Testis (tissue), 2 donors: ENCODE measurements at regions not wholly inside any gene's neighbourhood (a gene's known extent, or its start where the extent isn't known, plus 50 kb on each side); places are given as distances from the start of the nearest gene placed in this dataset.

Source experiments
- CTCF ChIP-seq, 3 experiments: fragments of 450-650 bp in 2 of 3; fragments of 200-600 bp in 1 of 3; sonication (generic) in 1 of 3; IDR thresholded peaks; one replicate each; pipeline ENCODE4 v1.5.1; 2016 to 2019; ENCODE audit warnings: antibody characterized with exemption in 3 of 3, mild to moderate bottlenecking in 2 of 3, moderate library complexity in 1 of 3
- POLR2A ChIP-seq: fragments of 450-650 bp; IDR thresholded peaks from one replicate; pipeline ENCODE4 v1.6.1; 2017; ENCODE audit warnings: antibody characterized with exemption, mild to moderate bottlenecking, moderate library complexity

- TF ChIP-seq POLR2A (no peak), CTCF (IDR thresholded peaks at IDR 0.05) (no peak)
Observed at GRCh38 chr13:99053636-99054233, 75.9 kb upstream of the DOCK9 start.
